Dermis blood vessel endothelial cell (primary cell): ENCODE measurements at regions not wholly inside any gene's neighbourhood (a gene's known extent, or its start where the extent isn't known, plus 50 kb on each side); places are given as distances from the start of the nearest gene placed in this dataset.
A peak's percentile ranks its signal among the peaks of the same experiment; 100 is the strongest.
"Not testable (repeated sequence)": the region's sequence is repeated elsewhere in the genome, so short reads cannot be mapped to it uniquely, and the experiment has no call there.

Experiments used
- DNase-seq: peaks from one replicate; pipeline ENCODE4 v3.0.0; 2010

- DNase-seq = no peak
Observed at GRCh38 chr16:87006789-87007745, 310.1 kb downstream of the C16orf95 start.

- DNase-seq = no peak
Observed at GRCh38 chr16:87007907-87008306, 309.3 kb downstream of the C16orf95 start.

GRCh38 chr16:87008664-87009063 is 308.5 kb downstream of the C16orf95 start:
- no peak for DNase-seq

GRCh38 chr16:87012954-87013938 is 303.9 kb downstream of the C16orf95 start:
- no peak for DNase-seq

- no peak for DNase-seq
Observed at GRCh38 chr16:87014112-87014511, 303.1 kb downstream of the C16orf95 start.

GRCh38 chr16:87015021-87015420 is 302.2 kb downstream of the C16orf95 start:
- no peak for DNase-seq

GRCh38 chr16:87016046-87017035 is 300.9 kb downstream of the C16orf95 start:
- no peak for DNase-seq

GRCh38 chr16:87017371-87018012 is 299.7 kb downstream of the C16orf95 start:
- peak; percentile 91 for DNase-seq

GRCh38 chr16:87025676-87026075 is 291.5 kb downstream of the C16orf95 start:
- DNase-seq = no peak

GRCh38 chr16:87027056-87027616 is 290.1 kb downstream of the C16orf95 start:
- no peak for DNase-seq

GRCh38 chr16:87028481-87029320 is 288.5 kb downstream of the C16orf95 start:
- no peak for DNase-seq

GRCh38 chr16:87032554-87032953 is 284.6 kb downstream of the C16orf95 start:
- no peak for DNase-seq

- DNase-seq = no peak
Observed at GRCh38 chr16:87033021-87033471, 284.1 kb downstream of the C16orf95 start.

- no peak for DNase-seq
Observed at GRCh38 chr16:87033541-87034300, 283.5 kb downstream of the C16orf95 start.

- DNase-seq = no peak
Observed at GRCh38 chr16:87034317-87034716, 282.9 kb downstream of the C16orf95 start.

- no peak for DNase-seq
Observed at GRCh38 chr16:87035053-87035452, 282.1 kb downstream of the C16orf95 start.

- no peak for DNase-seq
Observed at GRCh38 chr16:87037012-87037411, 280.2 kb downstream of the C16orf95 start.

- not testable (repeated sequence) for DNase-seq
Observed at GRCh38 chr16:87038528-87038927, 278.7 kb downstream of the C16orf95 start.
